ENCODE measurements at regions not wholly inside any gene's neighbourhood (a gene's known extent, or its start where the extent isn't known, plus 50 kb on each side); places are given as distances from the start of the nearest gene placed in this dataset.

DNA sequence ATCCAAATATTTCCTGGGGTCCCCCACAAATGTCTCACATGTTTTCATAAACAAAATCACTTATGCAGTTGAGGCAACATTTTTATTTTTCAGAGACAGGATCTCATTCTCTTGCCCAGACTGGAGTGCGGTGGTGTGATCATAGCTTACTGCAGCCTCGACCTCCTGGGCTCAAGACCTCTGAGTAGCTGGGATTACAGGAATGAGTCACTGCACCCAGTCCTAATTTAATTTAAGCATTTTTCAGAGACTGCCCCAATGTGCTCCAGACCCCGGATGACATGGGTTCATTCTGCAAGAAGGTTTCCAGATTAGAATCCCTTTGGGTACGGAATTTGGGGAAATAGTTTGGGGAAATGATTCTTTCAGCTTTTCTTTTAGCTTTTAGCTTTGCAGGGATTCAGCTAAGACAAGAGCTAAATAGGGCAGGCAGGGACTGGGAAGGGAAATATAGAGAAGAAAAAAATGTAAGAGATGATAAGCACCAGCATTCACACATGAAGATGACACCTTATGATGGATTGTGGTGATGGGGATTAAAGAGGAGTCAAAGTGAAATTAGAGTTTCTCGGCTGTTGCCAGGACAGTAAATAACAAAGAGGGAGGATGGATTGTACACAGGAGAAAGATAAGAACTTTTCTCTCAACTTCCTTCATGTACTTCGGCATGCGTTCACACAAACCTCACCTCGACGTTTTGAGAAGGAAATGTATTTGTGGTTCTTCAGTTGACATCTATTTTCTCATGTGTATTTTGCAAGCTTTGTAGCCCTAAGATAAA, 169.4 kb upstream of the TAB2 start:
- TF ChIP-seq, protein P1, sequence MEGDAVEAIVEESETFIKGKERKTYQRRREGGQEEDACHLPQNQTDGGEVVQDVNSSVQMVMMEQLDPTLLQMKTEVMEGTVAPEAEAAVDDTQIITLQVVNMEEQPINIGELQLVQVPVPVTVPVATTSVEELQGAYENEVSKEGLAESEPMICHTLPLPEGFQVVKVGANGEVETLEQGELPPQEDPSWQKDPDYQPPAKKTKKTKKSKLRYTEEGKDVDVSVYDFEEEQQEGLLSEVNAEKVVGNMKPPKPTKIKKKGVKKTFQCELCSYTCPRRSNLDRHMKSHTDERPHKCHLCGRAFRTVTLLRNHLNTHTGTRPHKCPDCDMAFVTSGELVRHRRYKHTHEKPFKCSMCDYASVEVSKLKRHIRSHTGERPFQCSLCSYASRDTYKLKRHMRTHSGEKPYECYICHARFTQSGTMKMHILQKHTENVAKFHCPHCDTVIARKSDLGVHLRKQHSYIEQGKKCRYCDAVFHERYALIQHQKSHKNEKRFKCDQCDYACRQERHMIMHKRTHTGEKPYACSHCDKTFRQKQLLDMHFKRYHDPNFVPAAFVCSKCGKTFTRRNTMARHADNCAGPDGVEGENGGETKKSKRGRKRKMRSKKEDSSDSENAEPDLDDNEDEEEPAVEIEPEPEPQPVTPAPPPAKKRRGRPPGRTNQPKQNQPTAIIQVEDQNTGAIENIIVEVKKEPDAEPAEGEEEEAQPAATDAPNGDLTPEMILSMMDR (IDR thresholded peaks at IDR 0.05), result no peak
- no peaks in the 10 kb centered on the region for H3K9me3 Mint-ChIP-seq (ENCODE audit: low read depth)
- no peak overlapping the region for H3K27ac Mint-ChIP-seq (ENCODE audit: unreplicated experiment)
- H3K4me1 Mint-ChIP-seq (ENCODE audit: low read depth), result no peaks in the 10 kb centered on the region
- no peak overlapping the region for H3K4me3 Mint-ChIP-seq (ENCODE audit: unreplicated experiment)
- peaks cover 3% of the 10 kb centered on the region for H3K27me3 Mint-ChIP-seq (ENCODE audit: low read depth)
- no peaks in the 10 kb centered on the region for H3K36me3 Mint-ChIP-seq (ENCODE audit: low read depth)
- DNase-seq (ENCODE audit: low spot score), result no peak

DNA sequence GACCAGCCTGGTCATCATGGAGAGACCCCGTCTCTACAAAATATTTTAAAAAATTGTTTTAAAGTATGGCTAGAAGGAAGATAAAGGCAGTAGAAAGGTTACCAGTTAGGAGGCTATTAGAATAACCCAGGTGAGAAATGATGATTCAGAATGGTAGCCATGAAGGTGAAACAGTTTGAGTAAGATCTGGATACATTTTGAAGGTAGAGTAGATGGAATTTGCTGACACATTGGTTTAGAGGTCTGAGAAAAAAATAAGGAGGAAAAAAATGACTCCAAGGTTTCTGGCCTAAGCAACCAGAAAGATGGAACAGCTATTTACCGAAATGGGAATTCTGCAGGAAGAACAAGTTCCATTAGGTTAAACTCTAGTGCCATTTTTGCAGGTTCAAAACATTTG, 167.9 kb upstream of the TAB2 start:
- H3K4me3 Mint-ChIP-seq (ENCODE audit: unreplicated experiment), result no peak overlapping the region
- H3K27ac Mint-ChIP-seq (ENCODE audit: unreplicated experiment), result no peak overlapping the region
- no peak for DNase-seq (ENCODE audit: low spot score)
- peaks cover 8% of the 10 kb centered on the region for H3K4me1 Mint-ChIP-seq (ENCODE audit: low read depth)
- no peaks in the 10 kb centered on the region for H3K9me3 Mint-ChIP-seq (ENCODE audit: low read depth)
- TF ChIP-seq, protein P1 (IDR thresholded peaks at IDR 0.05), result no peak
- no peaks in the 10 kb centered on the region for H3K36me3 Mint-ChIP-seq (ENCODE audit: low read depth)
- H3K27me3 Mint-ChIP-seq (ENCODE audit: low read depth), result peaks cover 3% of the 10 kb centered on the region

DNA sequence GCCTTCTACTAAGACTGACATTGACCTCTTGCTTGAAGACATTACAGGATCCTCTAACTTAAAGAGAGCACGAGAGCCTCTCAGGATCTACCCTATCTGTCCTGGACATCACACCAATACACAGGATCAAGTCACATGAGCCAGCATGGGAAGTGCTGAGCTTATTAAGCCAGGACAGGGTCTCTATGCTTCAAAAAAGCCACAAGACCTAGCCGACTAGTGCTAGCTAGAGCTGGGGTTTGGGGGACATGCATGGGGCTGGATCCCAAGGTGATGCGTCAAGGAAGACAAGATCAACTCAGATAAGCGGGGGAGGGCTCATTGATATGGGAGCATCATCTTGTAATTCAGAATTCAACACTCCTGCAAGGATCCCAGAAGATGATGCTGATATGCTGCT, 167.2 kb upstream of the TAB2 start:
- no peaks in the 10 kb centered on the region for H3K36me3 Mint-ChIP-seq (ENCODE audit: low read depth)
- H3K4me1 Mint-ChIP-seq (ENCODE audit: low read depth), result peaks cover 8% of the 10 kb centered on the region

DNA sequence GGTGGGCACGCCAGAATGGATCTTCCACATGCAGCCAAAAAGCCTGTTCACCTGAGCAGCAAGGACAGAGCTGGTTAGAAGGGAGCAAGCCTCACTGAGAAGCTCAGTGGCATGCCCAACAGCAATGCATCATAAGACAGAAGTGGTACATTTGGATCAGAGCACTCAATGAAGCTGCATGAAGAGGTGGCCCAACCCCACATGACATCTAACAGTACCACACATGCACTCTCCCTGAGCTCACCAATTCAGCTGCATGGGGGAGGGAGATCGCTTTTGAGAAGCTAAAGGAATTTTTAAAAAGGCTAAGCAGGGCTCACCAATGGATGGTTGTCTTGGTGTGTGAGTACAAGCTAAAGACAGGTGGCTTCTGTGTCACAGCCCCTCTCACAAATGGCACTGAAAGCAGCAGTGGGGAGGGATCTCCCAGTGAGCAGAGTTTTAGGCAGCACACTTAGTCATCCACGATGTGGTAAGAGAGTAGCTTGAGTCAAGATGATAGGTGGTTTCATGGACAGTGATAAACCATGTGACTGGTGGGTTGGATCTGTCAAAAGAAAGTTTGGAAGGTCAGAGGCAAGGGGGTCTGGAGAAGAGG, 166.6 kb upstream of the TAB2 start:
- Mint-ChIP-seq H3K4me3 (ENCODE audit: unreplicated experiment) (no peak overlapping the region), H3K27ac (ENCODE audit: unreplicated experiment) (no peak overlapping the region), H3K9me3 (ENCODE audit: low read depth) (no peaks in the 10 kb centered on the region), H3K4me1 (ENCODE audit: low read depth) (peaks cover 8% of the 10 kb centered on the region), H3K27me3 (ENCODE audit: low read depth) (peaks cover 3% of the 10 kb centered on the region), H3K36me3 (ENCODE audit: low read depth) (no peaks in the 10 kb centered on the region)
- DNase-seq (ENCODE audit: low spot score), result no peak
- TF ChIP-seq, protein P1 (IDR thresholded peaks at IDR 0.05), result no peak

More for the DNA sequence above, 167.2 kb upstream of the TAB2 start:
- no peak for DNase-seq (ENCODE audit: low spot score)
- no peak overlapping the region for H3K27ac Mint-ChIP-seq (ENCODE audit: unreplicated experiment)
- H3K4me3 Mint-ChIP-seq (ENCODE audit: unreplicated experiment), result no peak overlapping the region
- H3K27me3 Mint-ChIP-seq (ENCODE audit: low read depth), result peaks cover 3% of the 10 kb centered on the region
- no peaks in the 10 kb centered on the region for H3K9me3 Mint-ChIP-seq (ENCODE audit: low read depth)
- TF ChIP-seq, protein P1 (IDR thresholded peaks at IDR 0.05), result no peak

DNA sequence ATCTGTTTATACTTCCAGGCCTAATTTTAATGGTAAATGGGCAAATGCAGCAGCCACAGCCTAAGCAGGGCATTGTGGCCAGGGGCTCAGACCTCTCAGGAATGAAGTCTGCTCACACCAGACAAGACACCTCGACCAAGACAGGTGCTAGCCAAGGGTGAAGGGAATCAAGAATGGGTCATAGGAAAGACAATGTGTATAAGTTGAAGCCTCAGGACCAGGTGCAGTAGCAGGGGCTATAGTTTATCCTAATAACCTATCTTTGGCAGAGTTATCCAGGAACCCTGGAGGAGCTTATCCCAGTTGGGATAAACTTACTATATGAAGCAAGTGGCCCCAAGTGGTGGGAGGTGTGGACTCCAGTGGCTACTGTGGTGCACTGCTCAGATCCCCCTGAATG, 165.0 kb upstream of the TAB2 start:
- no peak for DNase-seq (ENCODE audit: low spot score)
- Mint-ChIP-seq H3K36me3 (ENCODE audit: low read depth) (no peaks in the 10 kb centered on the region), H3K27ac (ENCODE audit: unreplicated experiment) (no peak overlapping the region), H3K4me1 (ENCODE audit: low read depth) (peaks cover 8% of the 10 kb centered on the region), H3K9me3 (ENCODE audit: low read depth) (no peaks in the 10 kb centered on the region), H3K27me3 (ENCODE audit: low read depth) (peaks cover 3% of the 10 kb centered on the region), H3K4me3 (ENCODE audit: unreplicated experiment) (no peak overlapping the region)
- TF ChIP-seq, protein P1 (IDR thresholded peaks at IDR 0.05), result no peak
